ENCODE measurements at regions not wholly inside any gene's neighbourhood (a gene's known extent, or its start where the extent isn't known, plus 50 kb on each side); places are given as distances from the start of the nearest gene placed in this dataset.

DNA sequence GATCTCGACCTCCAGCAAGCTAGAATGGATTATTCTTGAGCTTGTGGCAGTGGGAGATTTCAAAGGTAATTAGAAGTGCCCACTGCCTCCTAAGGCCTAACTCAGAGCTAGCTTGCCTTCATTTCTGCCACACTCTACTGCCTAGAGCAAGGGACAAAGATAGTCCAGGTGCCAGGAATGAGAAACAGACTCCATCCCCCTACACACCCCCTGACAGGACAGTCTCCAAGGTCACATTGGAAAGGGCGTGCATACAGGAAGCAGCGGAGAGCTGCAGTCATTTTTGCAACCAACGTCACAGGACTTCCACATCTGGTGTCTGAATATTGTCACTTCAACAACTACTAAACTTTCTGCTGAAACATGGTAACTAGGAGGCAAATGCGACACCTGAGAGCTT is 101.0 kb upstream of the SH3BP4 start:
- TF ChIP-seq, protein P1, sequence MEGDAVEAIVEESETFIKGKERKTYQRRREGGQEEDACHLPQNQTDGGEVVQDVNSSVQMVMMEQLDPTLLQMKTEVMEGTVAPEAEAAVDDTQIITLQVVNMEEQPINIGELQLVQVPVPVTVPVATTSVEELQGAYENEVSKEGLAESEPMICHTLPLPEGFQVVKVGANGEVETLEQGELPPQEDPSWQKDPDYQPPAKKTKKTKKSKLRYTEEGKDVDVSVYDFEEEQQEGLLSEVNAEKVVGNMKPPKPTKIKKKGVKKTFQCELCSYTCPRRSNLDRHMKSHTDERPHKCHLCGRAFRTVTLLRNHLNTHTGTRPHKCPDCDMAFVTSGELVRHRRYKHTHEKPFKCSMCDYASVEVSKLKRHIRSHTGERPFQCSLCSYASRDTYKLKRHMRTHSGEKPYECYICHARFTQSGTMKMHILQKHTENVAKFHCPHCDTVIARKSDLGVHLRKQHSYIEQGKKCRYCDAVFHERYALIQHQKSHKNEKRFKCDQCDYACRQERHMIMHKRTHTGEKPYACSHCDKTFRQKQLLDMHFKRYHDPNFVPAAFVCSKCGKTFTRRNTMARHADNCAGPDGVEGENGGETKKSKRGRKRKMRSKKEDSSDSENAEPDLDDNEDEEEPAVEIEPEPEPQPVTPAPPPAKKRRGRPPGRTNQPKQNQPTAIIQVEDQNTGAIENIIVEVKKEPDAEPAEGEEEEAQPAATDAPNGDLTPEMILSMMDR (conservative IDR thresholded peaks at IDR 0.05; ENCODE audit: low read length) = no peak
- TF ChIP-seq EZH2phosphoT487 (IDR thresholded peaks at IDR 0.05; ENCODE audit: borderline replicate concordance) = no peak

Measured in Loucy (cell line).